HG02938 (cell line): ENCODE measurements at regions not wholly inside any gene's neighbourhood (a gene's known extent, or its start where the extent isn't known, plus 50 kb on each side); places are given as distances from the start of the nearest gene placed in this dataset.

ENCODE experiments used
- ATAC-seq: cut with Tn5 transposase; IDR thresholded peaks from one replicate; pipeline ENCODE4 v1.9.1; 2021; ENCODE audit warnings: mild to moderate bottlenecking, moderate library complexity; ENCODE audit not compliant: unreplicated experiment

DNA sequence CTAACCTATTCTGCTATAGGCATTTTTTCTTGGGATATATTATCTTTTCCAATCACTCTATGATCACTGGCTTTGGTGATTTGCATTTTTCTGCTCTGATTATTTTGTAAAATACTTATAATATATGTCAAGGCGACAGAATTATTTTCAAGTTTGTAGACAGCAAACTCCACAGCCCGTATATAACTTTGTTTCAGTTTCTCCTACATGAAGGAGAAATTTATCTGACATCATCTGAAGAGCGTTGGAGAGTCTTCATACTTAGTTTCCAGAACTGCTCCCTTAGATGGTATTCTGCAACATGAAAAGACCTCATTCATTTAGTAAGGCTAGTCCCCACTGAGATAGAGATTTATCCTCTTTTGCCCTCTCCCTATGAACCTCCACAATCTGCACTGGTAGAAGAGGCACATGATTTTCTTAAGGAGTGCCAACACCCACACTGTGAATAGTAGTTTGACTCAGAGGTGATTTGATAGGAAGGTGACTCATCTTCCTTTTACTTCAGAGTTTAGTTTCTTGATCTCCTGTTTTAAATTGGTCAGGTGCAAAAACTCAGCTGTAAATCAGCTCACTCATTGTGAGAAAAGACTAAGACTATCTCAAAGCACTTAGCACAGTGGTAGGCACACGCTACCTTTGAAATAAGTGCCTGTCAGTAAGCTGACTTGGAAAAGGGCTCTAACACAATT lies 1848.6 kb upstream of the CELF4 start:
- ATAC-seq: no peak

DNA sequence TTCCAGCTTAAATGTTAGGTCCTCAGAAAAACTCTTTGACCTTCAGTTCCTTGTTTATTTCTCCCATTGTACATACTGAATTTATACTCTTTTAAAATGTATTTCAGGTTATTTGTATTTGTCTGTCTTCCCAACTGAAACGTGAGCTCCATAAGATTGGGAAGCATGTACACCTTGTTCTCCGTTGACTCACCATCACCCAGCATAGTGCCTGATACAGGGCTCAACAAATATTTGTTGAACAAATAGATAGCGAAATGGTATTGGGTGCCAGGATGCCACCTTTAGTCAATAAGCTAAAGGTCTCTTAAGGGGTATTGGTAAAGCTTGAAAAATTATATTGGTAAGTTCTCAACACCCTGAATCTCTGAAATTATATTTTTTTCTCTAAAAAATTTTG lies 1841.3 kb upstream of the CELF4 start:
- ATAC-seq: no peak

GRCh38 chr18:39403121-39403520 lies 1837.5 kb upstream of the CELF4 start:
- ATAC-seq: no peak

- ATAC-seq: no peak
Measured at GRCh38 chr18:39399662-39400061, 1834.1 kb upstream of the CELF4 start.

DNA sequence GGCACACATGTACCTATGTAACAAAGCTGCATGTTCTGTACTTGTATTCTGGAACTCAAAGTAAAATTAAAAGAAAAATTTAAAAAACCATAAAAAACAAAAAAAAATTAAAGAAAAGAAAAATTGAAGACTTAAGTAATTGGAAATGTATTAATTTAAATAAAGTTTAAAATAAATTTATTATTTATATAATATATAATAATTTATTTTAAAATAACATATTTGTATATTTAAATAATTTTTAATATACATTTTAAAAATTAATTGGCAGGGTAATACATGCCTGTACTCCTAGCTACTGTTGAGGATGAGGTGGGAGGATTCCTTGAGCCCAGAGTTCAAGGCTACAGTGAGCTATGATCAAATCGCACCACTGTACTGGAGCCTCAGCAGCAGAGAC lies 1830.6 kb upstream of the CELF4 start:
- ATAC-seq: no peak

DNA sequence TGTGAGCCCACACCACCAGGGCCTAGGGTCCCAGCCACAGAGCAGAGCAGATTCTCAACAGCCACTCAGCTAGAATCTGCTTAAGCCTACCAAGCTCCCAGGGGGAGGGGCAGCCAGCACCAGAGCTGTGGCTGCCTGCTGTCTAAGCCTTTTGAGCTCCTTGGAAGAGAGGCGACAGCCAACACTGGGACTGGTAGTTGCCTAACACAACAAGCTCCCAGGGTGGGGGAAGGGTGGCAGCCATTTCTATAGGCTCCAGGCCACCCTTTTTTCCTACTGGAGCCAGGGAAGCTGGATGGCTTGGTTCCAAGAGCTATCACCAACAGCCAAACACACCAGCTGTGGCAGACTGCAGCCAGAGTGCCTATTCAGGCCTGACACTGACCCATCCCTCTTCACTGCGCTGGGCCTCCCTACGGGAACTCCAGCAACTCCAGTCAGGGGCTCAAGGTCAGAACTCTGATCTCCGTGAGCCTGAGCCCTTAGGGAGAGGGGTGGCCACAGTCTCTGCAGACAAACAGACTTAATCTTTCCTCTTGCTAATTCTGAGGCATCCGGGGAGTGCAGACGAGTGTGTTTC lies 1824.3 kb upstream of the CELF4 start:
- no peak for ATAC-seq

- no peak for ATAC-seq
Measured at GRCh38 chr18:39380866-39381265, 1815.3 kb upstream of the CELF4 start.

DNA sequence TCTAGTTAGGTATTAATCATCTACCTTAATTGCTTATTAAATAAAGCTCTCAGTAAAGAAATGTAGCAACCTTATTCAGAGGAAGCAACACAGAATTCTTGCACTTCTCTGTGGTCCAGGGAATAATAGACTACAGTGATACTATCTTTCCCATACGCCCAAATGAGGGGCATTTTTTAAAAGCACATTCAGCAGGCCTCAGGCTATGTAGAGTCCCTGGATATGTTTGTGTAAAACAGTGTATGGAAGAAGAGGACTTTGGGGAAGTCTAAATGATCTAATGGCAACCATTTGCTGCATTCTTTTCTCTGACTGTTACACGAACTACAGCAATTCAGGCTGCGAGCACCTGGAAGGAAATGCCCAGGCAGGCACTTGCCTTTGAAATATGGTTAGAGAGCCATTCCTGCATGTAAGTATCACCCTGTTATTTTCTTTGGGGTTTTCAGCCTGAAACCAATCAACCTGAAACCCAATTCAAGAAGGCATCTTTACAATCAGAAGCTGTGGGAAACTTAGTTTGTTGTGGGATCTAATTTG lies 1814.7 kb upstream of the CELF4 start:
- ATAC-seq: no peak

DNA sequence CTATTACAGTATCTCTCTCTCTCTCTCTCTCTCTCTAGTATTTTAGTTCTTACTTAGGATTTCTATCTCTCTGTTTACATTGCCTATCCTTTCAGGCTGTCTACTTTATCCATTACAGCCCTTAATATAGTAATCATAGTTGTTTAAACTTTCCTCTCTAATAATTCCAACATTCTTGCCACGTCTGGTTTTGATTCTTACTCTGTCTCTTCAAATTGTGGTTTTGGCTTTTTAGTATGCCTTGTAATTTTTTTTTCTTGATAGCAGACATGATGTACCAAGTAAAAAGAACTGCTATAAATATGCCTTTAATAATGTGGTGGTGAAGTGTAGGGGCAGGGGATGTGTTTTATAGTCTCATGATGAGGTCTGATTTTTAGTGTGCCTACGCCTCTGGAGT lies 1809.5 kb upstream of the CELF4 start:
- no peak for ATAC-seq

DNA sequence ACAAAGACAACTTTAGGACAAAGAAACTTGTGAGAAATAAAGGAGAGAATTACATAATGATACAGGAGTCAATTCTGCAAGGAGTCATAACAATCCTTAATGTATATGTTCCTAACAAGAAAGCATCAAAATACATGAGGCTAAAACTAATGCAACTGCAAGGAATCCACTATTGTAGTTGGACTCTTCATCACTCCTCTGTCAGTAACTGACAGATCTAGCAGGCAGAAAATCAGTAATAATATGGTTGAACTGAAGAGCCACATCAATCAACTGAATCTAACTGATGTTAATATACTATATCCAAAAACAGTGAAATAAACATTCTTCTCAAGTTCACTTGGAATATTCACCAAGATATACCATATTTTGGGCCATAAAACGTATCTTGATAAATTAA lies 1806.4 kb upstream of the CELF4 start:
- no peak for ATAC-seq

DNA sequence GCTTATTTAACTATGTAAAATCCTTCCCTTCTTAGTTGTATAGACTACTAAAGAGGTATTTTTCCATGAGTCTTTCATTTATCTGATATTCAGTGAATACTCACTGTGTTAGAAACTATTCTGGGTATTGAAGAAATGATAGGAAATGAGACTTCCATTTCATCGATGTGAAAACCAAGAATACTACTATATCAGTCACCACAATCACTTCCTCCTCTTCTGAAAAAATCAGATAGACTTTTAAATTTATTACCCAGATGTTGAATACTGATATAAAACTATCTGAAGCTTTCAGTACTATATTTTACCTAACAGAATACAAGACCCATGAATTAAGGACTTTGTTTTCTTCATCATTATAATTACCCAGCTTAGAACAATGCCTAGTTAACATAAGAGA lies 1801.1 kb upstream of the CELF4 start:
- no peak for ATAC-seq

DNA sequence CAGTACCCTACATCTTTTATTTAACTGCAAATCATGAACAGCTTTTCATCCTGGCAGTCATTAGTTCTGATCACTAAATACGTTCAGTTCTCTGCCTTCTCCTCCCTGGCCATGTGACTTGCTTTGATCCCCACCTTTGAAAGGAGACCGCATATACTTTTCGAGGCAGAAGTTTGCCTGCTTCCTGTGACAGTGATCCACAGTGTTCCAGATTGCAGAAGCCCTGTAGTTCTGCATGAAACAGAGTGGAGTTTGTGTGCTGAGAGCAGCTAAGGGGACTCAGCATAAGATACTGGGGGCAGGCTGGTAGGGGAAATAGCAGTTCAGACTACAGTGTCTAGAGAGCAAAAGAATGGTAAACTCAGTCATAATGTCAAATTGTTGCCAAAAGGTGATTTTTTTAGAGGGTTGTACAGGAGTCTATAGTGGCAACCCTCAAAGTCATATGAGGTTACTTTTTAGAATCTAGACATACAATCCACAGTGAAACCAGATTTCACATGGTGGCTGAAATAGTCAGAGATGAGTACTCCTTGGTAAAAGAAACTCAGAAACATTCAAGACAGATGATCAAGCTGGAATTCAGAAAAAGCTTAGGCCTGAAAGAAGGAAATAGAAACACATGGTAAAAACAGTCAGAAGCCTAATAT lies 1800.4 kb upstream of the CELF4 start:
- no peak for ATAC-seq

GRCh38 chr18:39360072-39360471 lies 1794.5 kb upstream of the CELF4 start:
- no peak for ATAC-seq

DNA sequence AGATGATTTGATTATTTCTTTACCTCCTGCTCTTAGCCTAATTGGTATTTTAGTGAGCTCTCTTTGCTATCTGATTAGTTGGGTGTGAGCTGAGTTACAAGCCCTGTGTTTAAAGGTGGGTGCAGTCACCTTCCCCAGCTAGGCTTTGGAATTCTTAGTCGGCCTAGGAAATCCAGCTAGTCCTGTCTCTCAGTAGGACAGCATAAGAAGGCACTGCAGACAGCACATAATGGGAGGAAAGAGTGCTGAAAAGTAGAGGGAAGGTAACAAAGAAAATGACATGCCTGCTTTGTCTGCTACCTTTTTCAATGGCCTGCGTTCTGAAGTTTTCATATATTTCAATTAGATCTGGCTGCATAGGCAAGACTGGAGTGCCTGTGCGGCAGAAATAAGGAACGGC lies 1794.0 kb upstream of the CELF4 start:
- ATAC-seq: no peak

- ATAC-seq: no peak
Measured at GRCh38 chr18:39350945-39351344, 1785.3 kb upstream of the CELF4 start.

DNA sequence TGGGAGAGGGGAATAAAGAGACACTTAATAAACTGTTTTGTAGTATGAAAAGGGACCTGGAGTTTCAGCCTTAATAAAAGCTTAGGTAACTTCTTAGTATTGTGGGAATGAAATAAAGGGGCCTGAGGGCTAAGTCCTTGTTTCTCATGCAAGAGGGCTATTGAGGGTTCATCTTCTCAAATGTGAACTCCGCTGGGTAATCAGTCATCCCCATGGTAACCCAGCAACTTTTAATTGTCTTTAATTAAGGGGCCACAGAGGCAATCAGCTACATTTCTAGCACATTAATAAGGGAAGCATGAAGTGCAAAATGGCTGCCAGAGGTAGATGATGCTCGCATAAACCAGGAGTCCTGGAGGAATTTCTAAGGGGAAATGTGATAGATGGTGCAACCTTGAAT lies 1784.2 kb upstream of the CELF4 start:
- no peak for ATAC-seq

DNA sequence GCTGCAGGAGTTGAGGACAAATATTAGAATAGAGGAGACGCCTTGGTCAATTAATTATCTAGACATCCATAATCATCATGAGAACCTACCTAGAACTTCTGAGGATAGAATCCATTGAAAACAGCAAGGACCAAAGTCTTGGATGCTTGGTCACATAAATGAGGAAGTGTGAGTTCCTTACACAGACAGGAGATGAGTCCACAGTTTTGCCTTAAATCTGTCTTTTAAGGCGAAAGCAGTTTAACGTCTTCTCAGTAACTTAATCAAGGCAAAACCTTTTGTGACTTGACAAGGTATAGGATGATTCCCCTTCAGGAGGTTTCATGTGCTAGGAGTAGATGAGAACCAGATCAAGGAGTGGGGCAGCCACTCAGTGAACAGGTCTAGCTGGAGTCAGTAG lies 1783.2 kb upstream of the CELF4 start:
- no peak for ATAC-seq

GRCh38 chr18:39347701-39348100 lies 1782.1 kb upstream of the CELF4 start:
- no peak for ATAC-seq

DNA sequence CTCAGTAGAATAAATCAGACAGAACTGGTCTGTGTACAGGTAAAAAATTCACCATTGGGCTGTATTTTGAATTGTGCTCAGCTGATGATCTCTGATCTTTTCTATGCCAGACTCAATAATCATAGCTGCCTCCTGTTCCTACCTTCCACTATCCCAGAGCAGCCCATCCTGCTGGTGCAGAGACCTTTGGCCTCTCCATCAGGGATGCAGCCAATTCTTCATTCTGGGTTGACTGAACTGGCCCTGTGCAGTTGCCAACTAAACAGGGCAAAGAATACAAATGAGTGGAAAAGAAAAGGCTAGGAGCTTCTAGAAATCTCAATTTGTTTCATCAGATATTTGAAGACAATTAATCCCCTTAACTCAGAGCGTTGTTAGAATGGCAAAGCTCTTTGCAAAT lies 1781.3 kb upstream of the CELF4 start:
- ATAC-seq: no peak

DNA sequence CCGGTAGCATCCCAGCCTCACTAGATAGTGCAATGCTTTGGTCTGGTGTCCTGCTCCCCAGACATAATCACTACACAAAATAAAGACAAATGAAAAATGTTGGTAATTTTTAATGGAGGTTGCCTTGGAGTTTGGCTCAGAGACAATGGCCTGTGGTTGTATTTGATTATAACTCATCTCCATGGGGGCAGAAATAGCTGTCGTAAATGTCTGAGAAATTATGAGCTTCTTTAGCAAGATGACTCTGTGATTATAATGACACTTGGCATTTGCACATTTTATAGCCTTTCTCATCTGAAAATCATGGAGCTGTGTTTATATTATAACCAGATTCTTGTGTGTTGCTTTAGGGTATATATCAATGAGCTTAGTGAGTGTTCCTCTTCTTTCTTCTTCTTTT lies 1779.7 kb upstream of the CELF4 start:
- no peak for ATAC-seq

- ATAC-seq: no peak
Measured at GRCh38 chr18:39344487-39344886, 1778.9 kb upstream of the CELF4 start.

- ATAC-seq: no peak
Measured at GRCh38 chr18:39341129-39341528, 1775.5 kb upstream of the CELF4 start.
